NCI-H446 (cell line): ENCODE measurements at regions not wholly inside any gene's neighbourhood (a gene's known extent, or its start where the extent isn't known, plus 50 kb on each side); places are given as distances from the start of the nearest gene placed in this dataset.

ENCODE experiments used
- DNase-seq, 2 experiments: peaks; one replicate each; lab custom pipeline; 2025; lab: John Stamatoyannopoulos, UW

- no peak for DNase-seq
Measured at GRCh38 chr10:120372917-120373316, 84.1 kb upstream of the PLPP4 start.

- DNase-seq = no peak
Measured at GRCh38 chr10:120375666-120376065, 81.4 kb upstream of the PLPP4 start.

GRCh38 chr10:120381931-120382330 is 75.1 kb upstream of the PLPP4 start:
- DNase-seq = no peak

- DNase-seq = no peak
Measured at GRCh38 chr10:120382360-120382759, 74.7 kb upstream of the PLPP4 start.

- no peak for DNase-seq
Measured at GRCh38 chr10:120385992-120386391, 71.0 kb upstream of the PLPP4 start.

GRCh38 chr10:120386896-120387295 is 70.1 kb upstream of the PLPP4 start:
- DNase-seq = no peak

GRCh38 chr10:120387326-120387725 is 69.7 kb upstream of the PLPP4 start:
- DNase-seq = no peak

- DNase-seq = no peak
Measured at GRCh38 chr10:120392245-120392644, 64.8 kb upstream of the PLPP4 start.

GRCh38 chr10:120392671-120393079 is 64.4 kb upstream of the PLPP4 start:
- DNase-seq = no peak

- DNase-seq = no peak
Measured at GRCh38 chr10:120394446-120394845, 62.6 kb upstream of the PLPP4 start.

GRCh38 chr10:120396228-120396627 is 60.8 kb upstream of the PLPP4 start:
- no peak for DNase-seq

- DNase-seq = no peak
Measured at GRCh38 chr10:120398180-120398579, 58.8 kb upstream of the PLPP4 start.

- no peak for DNase-seq
Measured at GRCh38 chr10:120400601-120401000, 56.4 kb upstream of the PLPP4 start.

- no peak for DNase-seq
Measured at GRCh38 chr10:120402147-120402766, 54.8 kb upstream of the PLPP4 start.

GRCh38 chr10:120403109-120403508 is 53.9 kb upstream of the PLPP4 start:
- no peak for DNase-seq

GRCh38 chr10:120406376-120406775 is 50.7 kb upstream of the PLPP4 start:
- DNase-seq = no peak
